ENCODE measurements at regions not wholly inside any gene's neighbourhood (a gene's known extent, or its start where the extent isn't known, plus 50 kb on each side); places are given as distances from the start of the nearest gene placed in this dataset.

DNA sequence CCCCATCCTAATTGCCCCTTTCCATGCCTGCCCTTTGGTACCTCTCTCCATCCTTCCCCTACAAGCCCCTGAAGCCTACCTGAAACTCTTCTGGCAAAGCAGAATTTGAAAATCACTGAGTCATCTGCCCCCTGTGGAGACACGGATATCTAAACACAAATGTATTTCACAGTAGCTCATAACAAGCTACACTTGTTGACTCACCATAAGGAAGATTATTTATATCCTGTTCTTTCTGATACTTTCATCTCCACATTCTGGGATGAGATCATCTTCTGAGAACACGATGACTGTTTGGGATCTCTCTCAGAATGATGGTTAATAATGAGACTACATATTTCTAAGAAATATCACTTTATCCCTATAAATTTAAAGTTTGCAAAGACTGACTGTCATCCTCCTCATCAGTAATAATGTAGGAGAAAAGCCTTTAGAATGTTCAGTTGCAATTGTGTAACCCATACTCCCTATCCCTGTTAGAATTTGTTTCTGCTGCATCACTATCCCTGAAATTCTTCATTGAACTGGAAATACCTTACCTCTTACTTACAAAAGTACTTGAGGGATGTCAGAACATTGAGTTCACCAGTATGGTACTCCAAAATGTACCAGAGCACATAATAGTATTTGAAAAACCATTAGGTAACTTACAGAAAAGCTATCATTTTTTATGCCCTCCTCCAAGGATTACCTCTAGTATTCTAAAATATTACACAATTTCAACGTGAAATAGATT lies 116.1 kb upstream of the IL12A start:
- 46 to 52% (median 50%) methylated on average over 3 of the region's 3 CpGs for WGBS, 4 donors
- H3K9me3 ChIP-seq (replicated peaks in 1 of 3), result no peaks in the 10 kb centered on the region
- no peaks in the 10 kb centered on the region for H3K36me3 ChIP-seq (replicated peaks in 1 of 2)
- no peak overlapping the region for H3K27ac ChIP-seq
- H3K4me1 ChIP-seq (replicated peaks in 1 of 2), result no peaks in the 10 kb centered on the region
- intact Hi-C loops (cut with DNase I), result no loop called here
- TF ChIP-seq, protein P1, sequence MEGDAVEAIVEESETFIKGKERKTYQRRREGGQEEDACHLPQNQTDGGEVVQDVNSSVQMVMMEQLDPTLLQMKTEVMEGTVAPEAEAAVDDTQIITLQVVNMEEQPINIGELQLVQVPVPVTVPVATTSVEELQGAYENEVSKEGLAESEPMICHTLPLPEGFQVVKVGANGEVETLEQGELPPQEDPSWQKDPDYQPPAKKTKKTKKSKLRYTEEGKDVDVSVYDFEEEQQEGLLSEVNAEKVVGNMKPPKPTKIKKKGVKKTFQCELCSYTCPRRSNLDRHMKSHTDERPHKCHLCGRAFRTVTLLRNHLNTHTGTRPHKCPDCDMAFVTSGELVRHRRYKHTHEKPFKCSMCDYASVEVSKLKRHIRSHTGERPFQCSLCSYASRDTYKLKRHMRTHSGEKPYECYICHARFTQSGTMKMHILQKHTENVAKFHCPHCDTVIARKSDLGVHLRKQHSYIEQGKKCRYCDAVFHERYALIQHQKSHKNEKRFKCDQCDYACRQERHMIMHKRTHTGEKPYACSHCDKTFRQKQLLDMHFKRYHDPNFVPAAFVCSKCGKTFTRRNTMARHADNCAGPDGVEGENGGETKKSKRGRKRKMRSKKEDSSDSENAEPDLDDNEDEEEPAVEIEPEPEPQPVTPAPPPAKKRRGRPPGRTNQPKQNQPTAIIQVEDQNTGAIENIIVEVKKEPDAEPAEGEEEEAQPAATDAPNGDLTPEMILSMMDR (IDR thresholded peaks at IDR 0.05), result no peak
- no peak for TF ChIP-seq POLR2A (IDR thresholded peaks at IDR 0.05)
- H3K27me3 ChIP-seq, result no peaks in the 10 kb centered on the region
- DNase-seq, result no peak
- no peak overlapping the region for H3K4me3 ChIP-seq

DNA sequence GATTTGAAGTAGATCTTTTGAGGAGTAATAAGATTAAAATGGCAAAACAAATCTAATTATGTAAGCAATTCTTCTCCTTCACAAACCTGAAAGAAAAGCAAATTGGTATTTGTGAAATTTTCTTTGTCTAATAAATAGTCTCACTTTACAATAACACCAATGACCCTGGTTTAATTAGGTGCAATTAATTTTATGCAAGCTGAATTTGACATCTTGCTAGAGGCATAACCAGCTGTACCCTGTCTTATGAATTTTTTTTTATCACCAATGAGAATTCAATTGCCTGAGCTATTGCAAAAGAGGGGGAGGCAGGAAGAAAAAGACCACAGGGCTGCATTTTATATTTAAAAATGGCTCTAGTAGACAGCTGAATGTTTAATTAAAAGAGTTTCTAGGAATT lies 113.5 kb upstream of the IL12A start:
- no peak overlapping the region for H3K27ac ChIP-seq
- intact Hi-C loops (cut with DNase I), result no loop called here
- no peak overlapping the region for H3K4me3 ChIP-seq
- H3K9me3 ChIP-seq (replicated peaks in 1 of 3), result no peaks in the 10 kb centered on the region
- no peak for TF ChIP-seq POLR2A (IDR thresholded peaks at IDR 0.05)
- TF ChIP-seq, protein P1 (IDR thresholded peaks at IDR 0.05), result no peak
- no peaks in the 10 kb centered on the region for H3K27me3 ChIP-seq
- H3K36me3 ChIP-seq (replicated peaks in 1 of 2), result no peaks in the 10 kb centered on the region
- no peak for DNase-seq
- H3K4me1 ChIP-seq (replicated peaks in 1 of 2), result no peaks in the 10 kb centered on the region

DNA sequence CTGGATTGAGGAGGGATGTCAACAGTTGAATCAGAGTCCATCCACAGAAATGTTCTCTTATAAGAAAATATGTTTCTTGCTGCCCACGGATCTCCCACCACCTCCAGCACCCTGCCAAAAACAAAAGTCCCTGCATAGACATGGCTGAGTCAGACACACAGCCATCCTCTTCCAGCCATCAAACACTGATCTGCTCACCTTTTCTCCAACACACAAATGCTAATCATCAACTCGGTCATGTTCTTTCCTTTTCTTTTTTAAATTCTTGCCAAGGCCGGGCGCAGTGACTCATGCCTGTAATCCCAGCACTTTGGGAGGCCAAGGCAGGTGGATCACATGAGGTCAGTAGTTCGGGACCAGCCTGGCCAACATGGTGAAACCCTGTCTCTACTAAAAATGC lies 110.7 kb upstream of the IL12A start:
- H3K36me3 ChIP-seq (replicated peaks in 1 of 2), result no peaks in the 10 kb centered on the region
- no peak for TF ChIP-seq POLR2A (IDR thresholded peaks at IDR 0.05)
- TF ChIP-seq, protein P1 (IDR thresholded peaks at IDR 0.05), result no peak
- 59 to 65% (median 64%) methylated on average over 5 of the region's 5 CpGs for WGBS, 4 donors
- H3K9me3 ChIP-seq (replicated peaks in 1 of 3), result no peaks in the 10 kb centered on the region
- H3K27me3 ChIP-seq, result no peaks in the 10 kb centered on the region
- intact Hi-C loops (cut with DNase I), result no loop called here
- H3K27ac ChIP-seq, result no peak overlapping the region
- H3K4me1 ChIP-seq (replicated peaks in 1 of 2), result peaks cover 0 to 6% of the 10 kb centered on the region in 2 donors
- DNase-seq, result no peak
- H3K4me3 ChIP-seq, result no peak overlapping the region

DNA sequence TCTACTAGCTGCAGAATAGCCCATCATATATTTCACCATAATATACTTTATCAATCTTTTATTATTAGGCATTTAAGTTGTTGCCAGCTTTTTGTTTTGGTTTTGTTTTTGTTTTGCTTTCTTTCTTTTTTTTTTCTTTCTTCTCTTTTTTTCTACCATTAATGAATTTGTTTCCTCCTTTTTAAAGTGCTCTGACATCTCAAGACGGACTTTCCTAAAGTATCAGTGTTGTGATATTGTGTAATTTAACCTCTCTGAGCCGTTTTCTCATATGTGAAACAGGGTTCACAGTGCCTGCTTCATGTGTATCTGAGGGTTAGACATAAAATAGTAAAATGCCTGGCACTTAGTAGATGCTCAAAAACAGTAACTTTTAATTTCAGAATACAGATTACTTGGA lies 109.5 kb upstream of the IL12A start:
- Histone ChIP-seq H3K9me3 (replicated peaks in 1 of 3) (no peaks in the 10 kb centered on the region), H3K4me3 (no peak overlapping the region), H3K36me3 (replicated peaks in 1 of 2) (no peaks in the 10 kb centered on the region), H3K4me1 (replicated peaks in 1 of 2) (peaks cover 0 to 6% of the 10 kb centered on the region in 2 donors), H3K27me3 (no peaks in the 10 kb centered on the region), H3K27ac (no peak overlapping the region)
- no peak for DNase-seq
- intact Hi-C loops (cut with DNase I), result no loop called here
- TF ChIP-seq, protein P1 (IDR thresholded peaks at IDR 0.05), result no peak
- no peak for TF ChIP-seq POLR2A (IDR thresholded peaks at IDR 0.05)
- whole genome bisulfite sequencing, 4 donors, result 54 to 67% (median 60%) methylated on average over 2 of the region's 2 CpGs

Measured in adrenal gland (tissue), 9 donors.